ENCODE measurements at regions not wholly inside any gene's neighbourhood (a gene's known extent, or its start where the extent isn't known, plus 50 kb on each side); places are given as distances from the start of the nearest gene placed in this dataset.

DNA sequence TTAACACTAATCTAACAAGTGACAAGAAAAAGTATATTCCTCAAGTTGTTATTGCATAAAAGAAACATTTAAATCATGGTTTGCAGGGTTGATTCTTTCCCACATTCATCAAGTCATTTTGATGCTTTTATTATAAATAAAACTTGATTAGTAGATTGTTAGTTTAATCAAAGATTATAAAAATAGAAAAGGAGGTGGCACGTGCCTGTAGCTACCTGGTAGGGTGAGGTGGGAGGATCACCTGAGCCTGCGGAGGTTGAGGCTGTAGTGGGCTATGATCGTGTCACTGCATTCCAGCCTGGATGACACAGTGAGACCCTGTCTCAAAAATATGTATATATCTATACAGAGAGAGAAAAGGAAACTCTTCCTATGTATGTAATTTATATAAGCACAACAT, 433.2 kb upstream of the RGS6 start:
- no peak for TF ChIP-seq CTCF (IDR thresholded peaks at IDR 0.05; ENCODE audit: borderline replicate concordance, extremely low read depth, low read length, poor library complexity, severe bottlenecking)
- TF ChIP-seq EZH2 (IDR thresholded peaks at IDR 0.05; ENCODE audit: borderline replicate concordance, low read depth, low read length, severe bottlenecking): no peak

All from DND-41 (cell line).